Neuronal stem cell (in vitro differentiated cells): ENCODE measurements at regions not wholly inside any gene's neighbourhood (a gene's known extent, or its start where the extent isn't known, plus 50 kb on each side); places are given as distances from the start of the nearest gene placed in this dataset.

Source experiments
- DNase-seq: peaks from one replicate; pipeline ENCODE4 v3.0.0-alpha.2; 2013; ENCODE audit warnings: low spot score
- H2AFZ ChIP-seq: one replicate; pipeline ENCODE4 v1.6.1; 2013; ENCODE audit warnings: mild to moderate bottlenecking, low read length, inconsistent platforms
- H2AK5ac ChIP-seq: 2 replicates; pipeline ENCODE4 v1.6.1; 2013; ENCODE audit warnings: low read depth, mild to moderate bottlenecking, inconsistent platforms, low read length, moderate library complexity, mixed read lengths
- H2BK120ac ChIP-seq: 2 replicates; pipeline ENCODE4 v1.6.1; 2013; ENCODE audit warnings: low read depth, mild to moderate bottlenecking, inconsistent platforms, low read length, moderate library complexity, mixed read lengths
- H2BK12ac ChIP-seq: one replicate; pipeline ENCODE4 v1.6.1; 2013; ENCODE audit warnings: low read length, inconsistent platforms
- H2BK15ac ChIP-seq: 2 replicates; pipeline ENCODE4 v1.6.1; 2013; ENCODE audit warnings: mild to moderate bottlenecking, low read length, inconsistent platforms, mixed read lengths
- H2BK5ac ChIP-seq: one replicate; pipeline ENCODE4 v1.6.1; 2013; ENCODE audit warnings: inconsistent platforms, mild to moderate bottlenecking, low read length, moderate library complexity
- H3K14ac ChIP-seq: one replicate; pipeline ENCODE4 v1.6.1; 2013; ENCODE audit warnings: low read length, inconsistent platforms
- H3K18ac ChIP-seq: 2 replicates; pipeline ENCODE4 v1.6.1; 2013; ENCODE audit warnings: low read length, inconsistent platforms
- H3K23ac ChIP-seq: 2 replicates; pipeline ENCODE4 v1.6.1; 2013; ENCODE audit warnings: low read depth, mild to moderate bottlenecking, mixed read lengths, low read length, inconsistent platforms; ENCODE audit not compliant: poor library complexity
- H3K27ac ChIP-seq: replicated peaks from 3 replicates; pipeline ENCODE4 v1.5.1; 2013; ENCODE audit warnings: low read length, inconsistent platforms
- H3K27me3 ChIP-seq, 3 experiments: 2 replicates each; pipeline ENCODE4 v1.6.1; 2013; ENCODE audit warnings: low read length in 3 of 3, mild to moderate bottlenecking in 2 of 3, inconsistent platforms in 1 of 3, low read depth in 1 of 3, mixed read lengths in 1 of 3, moderate library complexity in 1 of 3; ENCODE audit not compliant: control insufficient read depth in 3 of 3, insufficient read depth in 3 of 3
- H3K36me3 ChIP-seq, 2 donors: replicated peaks in 1 of 2; 2 replicates each; pipeline ENCODE4 v1.6.1; 2013; ENCODE audit warnings: low read length in 2 of 2; ENCODE audit not compliant: control insufficient read depth in 2 of 2, insufficient read depth in 2 of 2
- H3K4ac ChIP-seq: 2 replicates; pipeline ENCODE4 v1.6.1; 2013; ENCODE audit warnings: inconsistent platforms, mild to moderate bottlenecking, low read length, moderate library complexity
- H3K4me1 ChIP-seq, 2 donors: 1 replicate in 1 of 2; 2 replicates in 1 of 2; pipeline ENCODE4 v1.6.1; 2013; ENCODE audit warnings: low read length in 2 of 2, low read depth in 1 of 2; ENCODE audit not compliant: control insufficient read depth in 2 of 2, insufficient read depth in 1 of 2
- H3K4me2 ChIP-seq: one replicate; pipeline ENCODE4 v1.6.1; 2013; ENCODE audit warnings: mild to moderate bottlenecking, low read length, inconsistent platforms; ENCODE audit not compliant: insufficient read depth, poor library complexity, severe bottlenecking
- H3K4me3 ChIP-seq, 2 donors: 2 replicates each; pipeline ENCODE4 v1.5.1; 2013; ENCODE audit warnings: low read length in 2 of 2, mild to moderate bottlenecking in 2 of 2, inconsistent platforms in 1 of 2, moderate library complexity in 1 of 2
- H3K79me1 ChIP-seq: one replicate; pipeline ENCODE4 v1.6.1; 2013; ENCODE audit warnings: low read depth, mild to moderate bottlenecking, inconsistent platforms, low read length, moderate library complexity
- H3K9ac ChIP-seq: one replicate; pipeline ENCODE4 v1.6.1; 2013; ENCODE audit warnings: mild to moderate bottlenecking, low read depth, low read length, inconsistent platforms; ENCODE audit not compliant: poor library complexity
- H3K9me3 ChIP-seq, 2 donors: replicated peaks in 1 of 2; 2 replicates each; pipeline versions ENCODE3 to v1.6.1; 2013; ENCODE audit warnings: low read length in 2 of 2, mild to moderate bottlenecking in 2 of 2, inconsistent platforms in 1 of 2, low read depth in 1 of 2, mixed read lengths in 1 of 2, moderate library complexity in 1 of 2; ENCODE audit not compliant: control insufficient read depth in 2 of 2, insufficient read depth in 1 of 2
- H4K8ac ChIP-seq: one replicate; pipeline ENCODE4 v1.6.1; 2013; ENCODE audit warnings: low read depth, mild to moderate bottlenecking, inconsistent platforms, low read length, moderate library complexity
- H4K91ac ChIP-seq: one replicate; pipeline ENCODE4 v1.6.1; 2013; ENCODE audit warnings: low read length, low read depth, mild to moderate bottlenecking, inconsistent platforms; ENCODE audit not compliant: poor library complexity
- WGBS, 2 donors: extraction: QIAGEN DNeasy Blood & Tissue Kit; methylation state at CpG; one replicate each; pipeline ENCODE4 v1.1.7; 2013; ENCODE audit warnings: missing lambda C conversion rate in 2 of 2, mixed read lengths in 1 of 2; ENCODE audit not compliant: insufficient read length in 2 of 2, insufficient replicate concordance in 1 of 2; ENCODE audit errors: extremely low coverage in 2 of 2; 5-methylcytosine and 5-hydroxymethylcytosine counted together

DNA sequence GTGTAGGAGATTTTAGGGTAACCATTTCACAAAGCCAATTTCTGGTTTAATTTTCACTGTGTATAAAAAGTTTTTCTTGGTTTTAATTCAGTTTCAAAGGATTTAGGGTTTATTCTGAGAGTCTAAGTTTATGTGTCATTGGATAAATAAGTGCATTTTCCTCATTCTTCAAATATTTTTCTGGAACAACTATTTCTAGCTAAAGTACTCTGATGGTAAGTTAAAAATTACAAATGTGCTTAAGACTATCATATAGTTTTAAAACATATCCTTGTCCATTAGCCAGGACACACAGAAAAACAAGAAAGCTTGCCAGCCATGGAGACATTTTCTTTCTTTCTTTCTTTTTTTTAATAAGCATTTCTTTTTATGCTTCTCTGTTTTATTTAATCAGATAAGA, 333.0 kb downstream of the RFPL4B start:
- H2AK5ac ChIP-seq, result no peak overlapping the region
- H2BK15ac ChIP-seq, result no peak overlapping the region
- H3K4me2 ChIP-seq, result no peak overlapping the region
- H3K9me3 ChIP-seq, result no peaks in the 10 kb centered on the region
- no peak overlapping the region for H3K27ac ChIP-seq
- no peak overlapping the region for H3K4ac ChIP-seq
- no peak overlapping the region for H3K4me3 ChIP-seq
- DNase-seq, result no peak
- H3K9ac ChIP-seq, result no peak overlapping the region
- H3K23ac ChIP-seq, result no peak overlapping the region
- no peaks in the 10 kb centered on the region for H3K79me1 ChIP-seq
- H2AFZ ChIP-seq, result no peak overlapping the region
- H2BK5ac ChIP-seq, result no peak overlapping the region
- no peaks in the 10 kb centered on the region for H3K27me3 ChIP-seq
- H2BK12ac ChIP-seq, result no peak overlapping the region
- no peak overlapping the region for H3K14ac ChIP-seq
- no peak overlapping the region for H4K8ac ChIP-seq
- H3K18ac ChIP-seq, result no peak overlapping the region
- H4K91ac ChIP-seq, result no peak overlapping the region
- no peaks in the 10 kb centered on the region for H3K36me3 ChIP-seq
- H3K4me1 ChIP-seq, result no peaks in the 10 kb centered on the region
- no peak overlapping the region for H2BK120ac ChIP-seq

DNA sequence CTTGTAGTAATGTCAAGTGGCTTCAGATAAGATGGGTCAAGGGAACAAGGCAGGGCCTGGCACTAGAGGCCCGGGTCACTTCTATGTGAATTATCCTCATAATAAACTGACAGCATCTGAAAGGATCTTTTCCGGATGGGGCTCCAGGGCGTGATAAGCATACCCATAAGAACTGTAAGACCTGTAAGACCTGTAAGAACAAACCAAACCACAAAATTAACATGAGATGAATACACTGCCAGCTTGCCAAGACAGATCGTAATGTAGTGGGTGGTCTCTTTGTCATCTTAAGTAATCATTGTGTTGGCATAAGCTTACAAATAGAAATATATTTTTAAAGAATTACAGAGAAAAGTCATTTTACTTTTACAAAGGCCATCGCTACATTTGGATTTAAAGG, 334.9 kb downstream of the RFPL4B start:
- Histone ChIP-seq H4K91ac (no peak overlapping the region), H3K27me3 (no peaks in the 10 kb centered on the region), H2BK12ac (no peak overlapping the region), H2AFZ (peak overlapping the region; percentile 42), H3K4me1 (no peaks in the 10 kb centered on the region), H3K79me1 (no peaks in the 10 kb centered on the region), H3K23ac (no peak overlapping the region), H3K27ac (no peak overlapping the region), H3K4me2 (no peak overlapping the region), H3K18ac (no peak overlapping the region), H2BK120ac (no peak overlapping the region), H3K4ac (no peak overlapping the region), H3K9ac (no peak overlapping the region), H2AK5ac (no peak overlapping the region), H4K8ac (no peak overlapping the region), H2BK15ac (no peak overlapping the region), H2BK5ac (no peak overlapping the region), H3K4me3 (no peak overlapping the region), H3K36me3 (no peaks in the 10 kb centered on the region), H3K14ac (no peak overlapping the region), H3K9me3 (no peaks in the 10 kb centered on the region)
- no peak for DNase-seq
- no CpG with 5 or more reads among the region's 5 CpGs for WGBS, 2 donors

DNA sequence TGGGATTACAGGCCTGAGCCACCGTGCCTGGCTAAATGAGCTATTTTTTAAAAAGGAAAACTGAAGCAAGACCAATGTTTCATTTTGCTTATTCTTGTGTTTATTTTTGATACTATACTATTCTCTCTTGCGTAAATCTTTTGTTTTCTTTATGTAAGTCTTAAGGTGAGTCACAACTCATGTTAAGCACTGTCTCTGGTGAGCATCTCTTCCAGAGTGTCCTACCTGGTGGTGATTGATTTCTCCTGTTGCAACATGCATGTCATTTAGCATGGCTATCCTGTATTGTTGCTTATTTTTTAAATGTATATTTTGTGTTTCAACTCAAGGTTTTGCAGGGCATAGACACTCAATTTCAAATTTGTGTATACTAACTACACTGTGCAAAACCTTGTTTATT, 336.0 kb downstream of the RFPL4B start:
- Histone ChIP-seq H2BK15ac (no peak overlapping the region), H3K79me1 (no peaks in the 10 kb centered on the region), H3K18ac (no peak overlapping the region), H3K4ac (no peak overlapping the region), H2BK5ac (no peak overlapping the region), H2BK12ac (no peak overlapping the region), H3K27me3 (no peaks in the 10 kb centered on the region), H3K27ac (no peak overlapping the region), H2AFZ (no peak overlapping the region), H3K4me3 (no peak overlapping the region), H3K36me3 (no peaks in the 10 kb centered on the region), H2BK120ac (no peak overlapping the region), H3K23ac (no peak overlapping the region), H3K9ac (no peak overlapping the region), H3K9me3 (no peaks in the 10 kb centered on the region), H2AK5ac (no peak overlapping the region), H3K14ac (no peak overlapping the region), H3K4me2 (no peak overlapping the region), H4K91ac (no peak overlapping the region), H4K8ac (no peak overlapping the region), H3K4me1 (no peaks in the 10 kb centered on the region)
- DNase-seq, result no peak
- WGBS, 2 donors, result no CpG with 5 or more reads among the region's 2 CpGs

DNA sequence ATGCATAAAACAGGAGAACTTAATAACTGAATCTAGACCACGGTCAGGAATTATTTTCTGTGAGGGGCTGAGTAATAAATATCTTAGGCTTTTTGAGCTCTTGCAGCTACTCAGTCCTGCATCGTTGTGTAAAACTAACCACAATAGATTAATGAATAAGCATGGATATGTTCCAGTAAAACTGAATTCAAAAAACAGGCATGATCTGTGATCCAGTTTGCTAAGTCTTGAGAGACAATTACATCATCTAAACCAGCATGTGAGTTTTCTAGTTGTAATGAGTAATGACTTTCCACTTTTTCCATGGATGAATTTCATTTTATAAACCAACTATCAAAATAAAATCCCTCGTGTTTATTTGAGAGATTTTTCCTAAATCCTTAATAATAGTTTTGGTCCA, 336.8 kb downstream of the RFPL4B start:
- Histone ChIP-seq H3K36me3 (no peaks in the 10 kb centered on the region), H3K4me1 (no peaks in the 10 kb centered on the region), H3K23ac (no peak overlapping the region), H3K14ac (no peak overlapping the region), H4K8ac (no peak overlapping the region), H2AK5ac (no peak overlapping the region), H4K91ac (no peak overlapping the region), H3K4me3 (no peak overlapping the region), H2BK120ac (no peak overlapping the region), H3K27ac (no peak overlapping the region), H3K27me3 (no peaks in the 10 kb centered on the region), H2BK15ac (no peak overlapping the region), H3K4ac (no peak overlapping the region), H3K4me2 (no peak overlapping the region), H3K9me3 (no peaks in the 10 kb centered on the region), H2BK5ac (no peak overlapping the region), H3K18ac (no peak overlapping the region), H2BK12ac (no peak overlapping the region), H3K79me1 (no peaks in the 10 kb centered on the region), H3K9ac (no peak overlapping the region), H2AFZ (peak overlapping the region; percentile 45)
- no CpG with 5 or more reads among the region's 3 CpGs for WGBS, 2 donors
- DNase-seq, result no peak
